ENCODE measurements at regions not wholly inside any gene's neighbourhood (a gene's known extent, or its start where the extent isn't known, plus 50 kb on each side); places are given as distances from the start of the nearest gene placed in this dataset.

DNA sequence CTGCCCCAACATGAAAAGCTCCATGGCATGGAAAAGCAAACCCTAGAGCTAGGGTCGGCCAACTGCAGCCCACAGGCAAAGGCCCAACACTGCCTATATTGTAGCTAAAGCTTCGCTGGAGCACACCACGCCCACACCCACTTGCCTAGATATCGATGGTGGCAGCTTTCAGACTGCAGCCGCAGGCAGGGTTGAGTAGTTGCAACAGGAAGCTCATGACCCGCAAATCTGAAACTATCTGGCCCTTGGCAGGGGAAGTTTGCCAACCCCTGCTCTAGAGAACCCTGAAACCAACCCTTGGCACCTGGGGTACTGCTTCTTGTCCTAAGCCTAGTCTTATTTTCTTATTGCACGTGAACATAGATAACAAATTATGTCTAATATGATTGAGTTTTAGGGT is 250.0 kb downstream of the SOX11 start:
- no peak for TF ChIP-seq YY1 (IDR thresholded peaks at IDR 0.05; ENCODE audit: insufficient read depth, insufficient read length)
- no peak for TF ChIP-seq ZNF274 (IDR thresholded peaks at IDR 0.05; ENCODE audit: low read depth, low read length)

Data from NT2/D1 (cell line).